ENCODE measurements at regions not wholly inside any gene's neighbourhood (a gene's known extent, or its start where the extent isn't known, plus 50 kb on each side); places are given as distances from the start of the nearest gene placed in this dataset.
"Not testable (repeated sequence)": the region's sequence is repeated elsewhere in the genome, so short reads cannot be mapped to it uniquely, and the experiment has no call there.

- H3K4me3 ChIP-seq (ENCODE audit: low read depth, low read length), result no peak overlapping the region
- DNase-seq (ENCODE audit: low read depth), result no peak
- TF ChIP-seq CTCF (IDR thresholded peaks at IDR 0.05; ENCODE audit: low read depth, low read length), result no peak
- TF ChIP-seq MAX (IDR thresholded peaks at IDR 0.05; ENCODE audit: low read depth, low read length), result no peak
- no peak for TF ChIP-seq MYC (IDR thresholded peaks at IDR 0.05; ENCODE audit: low read depth, low read length)
- TF ChIP-seq POLR2A (IDR thresholded peaks at IDR 0.05; ENCODE audit: extremely low read depth, insufficient read length), result no peak
Measured at GRCh38 chr15:25993506-25993905, 130.4 kb upstream of the ATP10A start.

GRCh38 chr15:25990220-25990619 is 127.1 kb upstream of the ATP10A start:
- no peak overlapping the region for H3K4me3 ChIP-seq (ENCODE audit: low read depth, low read length)
- DNase-seq (ENCODE audit: low read depth), result no peak
- no peak for TF ChIP-seq POLR2A (IDR thresholded peaks at IDR 0.05; ENCODE audit: extremely low read depth, insufficient read length)
- no peak for TF ChIP-seq CTCF (IDR thresholded peaks at IDR 0.05; ENCODE audit: low read depth, low read length)
- no peak for TF ChIP-seq MAX (IDR thresholded peaks at IDR 0.05; ENCODE audit: low read depth, low read length)
- no peak for TF ChIP-seq MYC (IDR thresholded peaks at IDR 0.05; ENCODE audit: low read depth, low read length)

GRCh38 chr15:25989327-25989726 is 126.2 kb upstream of the ATP10A start:
- H3K4me3 ChIP-seq (ENCODE audit: low read depth, low read length), result no peak overlapping the region
- DNase-seq (ENCODE audit: low read depth), result peak; percentile 13
- peak; percentile 17; the same call in 1 of the 2 replicates for TF ChIP-seq MAX (IDR thresholded peaks at IDR 0.05; ENCODE audit: low read depth, low read length)
- peak; percentile 42 for TF ChIP-seq CTCF (IDR thresholded peaks at IDR 0.05; ENCODE audit: low read depth, low read length)
- TF ChIP-seq POLR2A (IDR thresholded peaks at IDR 0.05; ENCODE audit: extremely low read depth, insufficient read length), result no peak
- TF ChIP-seq MYC (IDR thresholded peaks at IDR 0.05; ENCODE audit: low read depth, low read length), result no peak

- DNase-seq (ENCODE audit: low read depth); H3K4me3 ChIP-seq (ENCODE audit: low read depth, low read length): not testable (repeated sequence)
Measured at GRCh38 chr15:25988716-25989115, 125.6 kb upstream of the ATP10A start.

GRCh38 chr15:25987638-25988037 is 124.5 kb upstream of the ATP10A start:
- DNase-seq (ENCODE audit: low read depth), result no peak
- no peak overlapping the region for H3K4me3 ChIP-seq (ENCODE audit: low read depth, low read length)
- no peak for TF ChIP-seq MYC (IDR thresholded peaks at IDR 0.05; ENCODE audit: low read depth, low read length)
- TF ChIP-seq POLR2A (IDR thresholded peaks at IDR 0.05; ENCODE audit: extremely low read depth, insufficient read length), result no peak
- TF ChIP-seq MAX (IDR thresholded peaks at IDR 0.05; ENCODE audit: low read depth, low read length), result no peak
- no peak for TF ChIP-seq CTCF (IDR thresholded peaks at IDR 0.05; ENCODE audit: low read depth, low read length)

GRCh38 chr15:25985165-25985564 is 122.0 kb upstream of the ATP10A start:
- no peak for DNase-seq (ENCODE audit: low read depth)
- TF ChIP-seq MYC (IDR thresholded peaks at IDR 0.05; ENCODE audit: low read depth, low read length) (no peak), CTCF (IDR thresholded peaks at IDR 0.05; ENCODE audit: low read depth, low read length) (no peak), MAX (IDR thresholded peaks at IDR 0.05; ENCODE audit: low read depth, low read length) (no peak), POLR2A (IDR thresholded peaks at IDR 0.05; ENCODE audit: extremely low read depth, insufficient read length) (no peak)
- H3K4me3 ChIP-seq (ENCODE audit: low read depth, low read length), result no peak overlapping the region
